ENCODE measurements at regions not wholly inside any gene's neighbourhood (a gene's known extent, or its start where the extent isn't known, plus 50 kb on each side); places are given as distances from the start of the nearest gene placed in this dataset.

GRCh38 chr2:103161456-103162289 is 399.8 kb downstream of the TMEM182 start:
- TF ChIP-seq, protein P1, sequence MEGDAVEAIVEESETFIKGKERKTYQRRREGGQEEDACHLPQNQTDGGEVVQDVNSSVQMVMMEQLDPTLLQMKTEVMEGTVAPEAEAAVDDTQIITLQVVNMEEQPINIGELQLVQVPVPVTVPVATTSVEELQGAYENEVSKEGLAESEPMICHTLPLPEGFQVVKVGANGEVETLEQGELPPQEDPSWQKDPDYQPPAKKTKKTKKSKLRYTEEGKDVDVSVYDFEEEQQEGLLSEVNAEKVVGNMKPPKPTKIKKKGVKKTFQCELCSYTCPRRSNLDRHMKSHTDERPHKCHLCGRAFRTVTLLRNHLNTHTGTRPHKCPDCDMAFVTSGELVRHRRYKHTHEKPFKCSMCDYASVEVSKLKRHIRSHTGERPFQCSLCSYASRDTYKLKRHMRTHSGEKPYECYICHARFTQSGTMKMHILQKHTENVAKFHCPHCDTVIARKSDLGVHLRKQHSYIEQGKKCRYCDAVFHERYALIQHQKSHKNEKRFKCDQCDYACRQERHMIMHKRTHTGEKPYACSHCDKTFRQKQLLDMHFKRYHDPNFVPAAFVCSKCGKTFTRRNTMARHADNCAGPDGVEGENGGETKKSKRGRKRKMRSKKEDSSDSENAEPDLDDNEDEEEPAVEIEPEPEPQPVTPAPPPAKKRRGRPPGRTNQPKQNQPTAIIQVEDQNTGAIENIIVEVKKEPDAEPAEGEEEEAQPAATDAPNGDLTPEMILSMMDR (IDR thresholded peaks at IDR 0.05) = peak; percentile 43 to 75 (median 58)
- no peak for TF ChIP-seq EP300 (IDR thresholded peaks at IDR 0.05)
- no peak for TF ChIP-seq POLR2AphosphoS5 (IDR thresholded peaks at IDR 0.05)
- TF ChIP-seq POLR2A (IDR thresholded peaks at IDR 0.05; ENCODE audit: low read depth) = no peak
